ENCODE measurements at regions not wholly inside any gene's neighbourhood (a gene's known extent, or its start where the extent isn't known, plus 50 kb on each side); places are given as distances from the start of the nearest gene placed in this dataset.

GRCh38 chr2:55973673-55974072 is 50.1 kb upstream of the EFEMP1 start:
- no peak for TF ChIP-seq ZFX (IDR thresholded peaks at IDR 0.05; ENCODE audit: borderline replicate concordance)
- no peak for TF ChIP-seq CTCF (IDR thresholded peaks at IDR 0.05)

GRCh38 chr2:55976681-55977080 is 53.1 kb upstream of the EFEMP1 start:
- no peak for TF ChIP-seq CTCF (IDR thresholded peaks at IDR 0.05)
- TF ChIP-seq ZFX (IDR thresholded peaks at IDR 0.05; ENCODE audit: borderline replicate concordance), result no peak
- no peak overlapping the region for H3K27ac ChIP-seq

More at GRCh38 chr2:55973673-55974072, 50.1 kb upstream of the EFEMP1 start:
- no peak overlapping the region for H3K27ac ChIP-seq

GRCh38 chr2:55985406-55985805 is 61.8 kb upstream of the EFEMP1 start:
- TF ChIP-seq CTCF (IDR thresholded peaks at IDR 0.05) (no peak), ZFX (IDR thresholded peaks at IDR 0.05; ENCODE audit: borderline replicate concordance) (no peak)
- H3K27ac ChIP-seq, result no peak overlapping the region

- no peak overlapping the region for H3K27ac ChIP-seq
- TF ChIP-seq ZFX (IDR thresholded peaks at IDR 0.05; ENCODE audit: borderline replicate concordance) (no peak), CTCF (IDR thresholded peaks at IDR 0.05) (no peak)
Measured at GRCh38 chr2:55986001-55986400, 62.4 kb upstream of the EFEMP1 start.

- TF ChIP-seq ZFX (IDR thresholded peaks at IDR 0.05; ENCODE audit: borderline replicate concordance) (no peak), CTCF (IDR thresholded peaks at IDR 0.05) (no peak)
- H3K27ac ChIP-seq, result no peak overlapping the region
Measured at GRCh38 chr2:55986700-55987440, 63.3 kb upstream of the EFEMP1 start.

GRCh38 chr2:55989405-55989804 is 65.8 kb upstream of the EFEMP1 start:
- no peak overlapping the region for H3K27ac ChIP-seq
- no peak for TF ChIP-seq ZFX (IDR thresholded peaks at IDR 0.05; ENCODE audit: borderline replicate concordance)
- no peak for TF ChIP-seq CTCF (IDR thresholded peaks at IDR 0.05)

GRCh38 chr2:55992455-55992854 is 68.9 kb upstream of the EFEMP1 start:
- no peak for TF ChIP-seq CTCF (IDR thresholded peaks at IDR 0.05)
- no peak for TF ChIP-seq ZFX (IDR thresholded peaks at IDR 0.05; ENCODE audit: borderline replicate concordance)
- H3K27ac ChIP-seq, result no peak overlapping the region
